ENCODE measurements at regions not wholly inside any gene's neighbourhood (a gene's known extent, or its start where the extent isn't known, plus 50 kb on each side); places are given as distances from the start of the nearest gene placed in this dataset.

DNA sequence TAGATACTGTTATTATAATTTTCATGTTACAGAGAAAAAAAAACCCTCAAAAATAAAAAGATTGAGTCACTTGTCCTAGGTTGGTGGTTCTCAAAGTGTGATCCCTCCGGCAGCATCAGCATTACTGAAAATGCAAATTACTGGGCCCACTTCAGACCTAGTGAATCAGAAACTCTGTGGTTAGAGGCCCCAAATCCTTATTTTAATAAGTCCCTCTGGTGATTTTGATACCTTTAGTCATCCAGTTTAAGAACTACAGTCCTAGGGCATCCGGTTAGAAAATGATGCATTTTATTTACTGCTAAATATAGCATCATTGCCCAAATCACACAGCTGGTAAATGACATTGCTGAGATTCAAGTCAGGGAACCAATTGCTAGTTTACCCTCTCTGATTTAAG, 203.7 kb upstream of the RUNX1 start:
- CTCF ChIA-PET = no interaction called here
- Histone ChIP-seq H2AFZ (ENCODE audit: low read depth, low read length) (no peak overlapping the region), H3K9me3 (replicated peaks; ENCODE audit: control insufficient read depth, insufficient read depth, low read length) (no peaks in the 10 kb centered on the region), H4K20me1 (replicated peaks; ENCODE audit: control insufficient read depth, extremely low read depth, insufficient read depth, low read length) (no peaks in the 10 kb centered on the region), H3K9ac (replicated peaks; ENCODE audit: extremely low read depth, insufficient read depth, low read length) (no peak overlapping the region), H3K36me3 (ENCODE audit: control insufficient read depth in 2 of 2, extremely low read depth in 1 of 2, insufficient read depth in 2 of 2, low read length in 2 of 2) (no peaks in the 10 kb centered on the region), H3K4me3 (replicated peaks in 1 of 3; ENCODE audit: insufficient read depth in 1 of 3, low read depth in 1 of 3, low read length in 3 of 3) (no peak overlapping the region), H3K27me3 (ENCODE audit: control insufficient read depth in 2 of 2, insufficient read depth in 2 of 2, low read length in 2 of 2) (no peaks in the 10 kb centered on the region), H3K79me2 (ENCODE audit: control insufficient read depth, insufficient read depth, low read length) (no peaks in the 10 kb centered on the region), H3K27ac (ENCODE audit: insufficient read depth, low read depth, low read length) (no peak overlapping the region), H3K9me1 (replicated peaks; ENCODE audit: control insufficient read depth, extremely low read depth, insufficient read depth, low read length) (no peaks in the 10 kb centered on the region), H3K4me1 (ENCODE audit: control insufficient read depth, extremely low read depth, insufficient read depth, low read length) (peaks cover 14% of the 10 kb centered on the region), H3K4me2 (ENCODE audit: insufficient read depth, low read length) (no peak overlapping the region)
- FAIRE-seq = no peak
- POLR2A ChIA-PET = no interaction called here
- intact Hi-C loops (cut with micrococcal nuclease) (loop anchor here (10.0 kb wide), 1 partner anchor 448 kb away; no protein-coding TSS in a partner anchor), dilution Hi-C loops (cut with MboI; ENCODE audit: extremely low pct_ligation_motif_present, low sequenced_read_pairs) (no loop called here)
- DNase-seq (ENCODE audit: low read depth, low spot score) = no peak
- no peak for TF ChIP-seq JUN (IDR thresholded peaks at IDR 0.05; ENCODE audit: borderline replicate concordance, insufficient read depth, insufficient read length, low read depth)
- no TSS peak for BruUV-seq (replicated peaks)

GRCh38 chr21:35249636-35250035, 200.5 kb upstream of the RUNX1 start:
- Histone ChIP-seq H3K27ac (ENCODE audit: insufficient read depth, low read depth, low read length) (no peak overlapping the region), H3K9me1 (replicated peaks; ENCODE audit: control insufficient read depth, extremely low read depth, insufficient read depth, low read length) (no peaks in the 10 kb centered on the region), H2AFZ (ENCODE audit: low read depth, low read length) (no peak overlapping the region), H3K79me2 (ENCODE audit: control insufficient read depth, insufficient read depth, low read length) (no peaks in the 10 kb centered on the region), H3K9ac (replicated peaks; ENCODE audit: extremely low read depth, insufficient read depth, low read length) (no peak overlapping the region), H3K4me3 (replicated peaks in 1 of 3; ENCODE audit: insufficient read depth in 1 of 3, low read depth in 1 of 3, low read length in 3 of 3) (no peak overlapping the region), H3K4me2 (ENCODE audit: insufficient read depth, low read length) (no peak overlapping the region), H3K27me3 (ENCODE audit: control insufficient read depth in 2 of 2, insufficient read depth in 2 of 2, low read length in 2 of 2) (peaks cover 0 to 4% of the 10 kb centered on the region in 2 experiments), H3K4me1 (ENCODE audit: control insufficient read depth, extremely low read depth, insufficient read depth, low read length) (no peaks in the 10 kb centered on the region), H3K9me3 (replicated peaks; ENCODE audit: control insufficient read depth, insufficient read depth, low read length) (no peaks in the 10 kb centered on the region), H4K20me1 (replicated peaks; ENCODE audit: control insufficient read depth, extremely low read depth, insufficient read depth, low read length) (no peaks in the 10 kb centered on the region), H3K36me3 (ENCODE audit: control insufficient read depth in 2 of 2, extremely low read depth in 1 of 2, insufficient read depth in 2 of 2, low read length in 2 of 2) (no peaks in the 10 kb centered on the region)
- FAIRE-seq (no peak), DNase-seq (ENCODE audit: low read depth, low spot score) (no peak)
- no peak for TF ChIP-seq FOS (IDR thresholded peaks at IDR 0.05; ENCODE audit: borderline replicate concordance, insufficient read depth, low read length)
- no peak for TF ChIP-seq POLR2A (IDR thresholded peaks at IDR 0.05; ENCODE audit: low read depth, low read length)
- TF ChIP-seq POLR2AphosphoS5 (IDR thresholded peaks at IDR 0.05; ENCODE audit: insufficient read depth, low read depth, low read length) = no peak
- intact Hi-C loops (cut with micrococcal nuclease) = loop anchor here (10.0 kb wide), 1 partner anchor 445 kb away; no protein-coding TSS in a partner anchor
- ChIA-PET POLR2A (no interaction called here), CTCF (no interaction called here)
- dilution Hi-C loops (cut with MboI; ENCODE audit: extremely low pct_ligation_motif_present, low sequenced_read_pairs) = no loop called here
- BruUV-seq (replicated peaks) = no TSS peak

All from endothelial cell of umbilical vein (primary cell).